DMS79 treated with DMSO at 0.1 percent for 48 hours (cell line): ENCODE measurements at regions not wholly inside any gene's neighbourhood (a gene's known extent, or its start where the extent isn't known, plus 50 kb on each side); places are given as distances from the start of the nearest gene placed in this dataset.

ENCODE experiments used
- DNase-seq: peaks from one replicate; lab custom pipeline; 2025; lab: John Stamatoyannopoulos, UW

GRCh38 chr2:133947057-133947456 is 306.8 kb upstream of the MGAT5 start:
- DNase-seq = no peak

- no peak for DNase-seq
Observed at GRCh38 chr2:133948610-133949290, 305.1 kb upstream of the MGAT5 start.

DNA sequence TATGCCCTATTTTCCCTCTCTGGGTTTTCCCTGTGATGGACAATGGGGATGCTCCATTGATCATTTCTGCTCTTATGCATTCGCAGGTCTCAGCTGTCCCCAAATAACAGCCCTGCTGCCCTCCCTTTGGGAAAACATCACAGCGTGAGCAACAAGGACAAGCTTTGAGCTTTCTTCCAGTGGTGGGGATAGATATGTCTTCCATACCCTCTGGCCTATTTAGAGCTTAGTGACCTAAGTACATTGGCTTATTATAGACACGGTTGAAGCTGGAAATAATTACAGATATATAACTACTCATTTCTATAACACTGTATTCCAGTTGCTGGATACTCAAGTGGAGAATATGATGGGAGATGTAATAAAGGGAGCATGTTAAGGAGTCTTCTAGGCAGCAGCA is 304.3 kb upstream of the MGAT5 start:
- DNase-seq = no peak

GRCh38 chr2:133951209-133951608 is 302.7 kb upstream of the MGAT5 start:
- DNase-seq = no peak

- no peak for DNase-seq
Observed at GRCh38 chr2:133952420-133952819, 301.5 kb upstream of the MGAT5 start.

- no peak for DNase-seq
Observed at GRCh38 chr2:133952896-133953295, 301.0 kb upstream of the MGAT5 start.

- no peak for DNase-seq
Observed at GRCh38 chr2:133953524-133953923, 300.3 kb upstream of the MGAT5 start.

GRCh38 chr2:133954636-133955035 is 299.2 kb upstream of the MGAT5 start:
- no peak for DNase-seq

DNA sequence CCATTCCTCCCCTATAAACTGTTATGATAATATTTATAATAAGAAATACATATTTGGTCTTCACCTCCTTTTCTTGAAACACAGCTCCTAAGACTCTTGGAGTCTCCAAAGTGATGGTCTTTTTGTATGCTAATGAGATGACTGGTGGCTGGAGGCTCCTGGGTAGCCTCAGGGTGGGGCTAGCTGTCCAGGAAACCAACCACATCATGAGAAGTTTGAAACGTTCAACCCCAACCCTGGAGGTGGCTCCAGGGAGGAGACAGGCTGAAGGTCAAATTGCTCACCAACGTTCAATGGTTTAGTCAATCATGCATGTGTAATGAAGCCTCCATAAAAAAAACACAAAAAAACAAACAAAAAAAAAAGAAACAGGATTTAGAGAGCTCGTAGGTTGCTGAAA is 298.7 kb upstream of the MGAT5 start:
- DNase-seq = no peak

GRCh38 chr2:133956434-133956935 is 297.4 kb upstream of the MGAT5 start:
- no peak for DNase-seq

- DNase-seq = no peak
Observed at GRCh38 chr2:133957724-133958480, 296.0 kb upstream of the MGAT5 start.

DNA sequence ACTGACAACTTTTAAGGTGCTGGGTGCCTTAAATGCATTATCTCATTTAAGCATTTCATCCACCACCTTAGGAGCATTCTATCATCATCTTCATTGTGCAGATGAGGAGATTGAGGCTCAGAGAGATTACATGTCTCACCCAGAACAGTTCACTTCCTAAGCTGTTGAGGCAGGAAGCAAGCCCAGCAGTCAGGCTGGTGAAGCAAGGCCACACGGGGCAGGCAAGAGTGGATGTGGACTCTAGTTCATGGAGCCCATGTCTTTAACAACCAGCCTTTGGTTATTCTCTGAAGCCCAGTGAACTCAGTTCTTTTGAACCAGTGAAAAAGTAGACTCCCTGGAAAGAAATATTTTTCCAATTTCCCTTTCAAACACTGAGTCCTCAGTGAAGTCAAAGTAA is 294.8 kb upstream of the MGAT5 start:
- DNase-seq = no peak

GRCh38 chr2:133966720-133967304 is 287.1 kb upstream of the MGAT5 start:
- DNase-seq = no peak

- DNase-seq = no peak
Observed at GRCh38 chr2:133967326-133967725, 286.5 kb upstream of the MGAT5 start.

GRCh38 chr2:133968446-133968845 is 285.4 kb upstream of the MGAT5 start:
- no peak for DNase-seq

DNA sequence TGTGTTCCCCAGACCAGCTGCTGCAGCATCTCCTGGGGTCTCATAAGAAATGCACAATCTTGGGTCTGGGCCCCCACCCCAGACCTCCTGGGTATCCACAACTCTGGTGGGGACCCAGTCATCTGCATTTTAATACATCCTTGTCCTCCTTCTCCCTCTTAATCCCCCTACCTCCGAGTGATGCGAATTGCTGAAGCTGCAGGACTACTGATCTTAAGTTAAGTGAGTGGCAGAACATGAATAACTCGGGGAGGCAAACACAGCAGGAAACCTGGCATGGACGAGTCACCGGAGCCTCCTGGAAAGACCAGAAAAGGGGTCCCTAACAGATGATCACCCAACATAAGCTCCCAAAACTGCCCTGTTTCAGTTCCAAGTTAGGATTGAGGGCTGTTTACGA is 283.2 kb upstream of the MGAT5 start:
- no peak for DNase-seq

DNA sequence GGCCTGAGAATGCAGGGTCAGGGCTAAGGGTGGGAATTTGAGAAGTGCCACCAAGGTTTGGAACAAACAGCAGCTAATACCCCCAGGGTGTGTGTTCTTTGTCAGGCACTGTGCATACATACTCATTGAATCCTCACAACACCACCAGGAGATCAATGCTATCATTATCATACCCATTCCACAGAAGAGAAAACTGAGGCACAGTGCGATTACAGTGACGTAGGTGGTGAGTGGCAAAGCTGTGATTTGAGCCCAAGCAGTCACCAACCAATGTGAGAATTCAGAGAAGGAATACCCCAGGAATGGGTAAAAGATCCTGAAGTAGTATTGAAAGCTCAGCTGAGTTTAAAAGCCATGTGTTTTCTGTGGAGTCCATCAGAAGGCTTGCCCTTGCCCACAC is 281.6 kb upstream of the MGAT5 start:
- DNase-seq = no peak

DNA sequence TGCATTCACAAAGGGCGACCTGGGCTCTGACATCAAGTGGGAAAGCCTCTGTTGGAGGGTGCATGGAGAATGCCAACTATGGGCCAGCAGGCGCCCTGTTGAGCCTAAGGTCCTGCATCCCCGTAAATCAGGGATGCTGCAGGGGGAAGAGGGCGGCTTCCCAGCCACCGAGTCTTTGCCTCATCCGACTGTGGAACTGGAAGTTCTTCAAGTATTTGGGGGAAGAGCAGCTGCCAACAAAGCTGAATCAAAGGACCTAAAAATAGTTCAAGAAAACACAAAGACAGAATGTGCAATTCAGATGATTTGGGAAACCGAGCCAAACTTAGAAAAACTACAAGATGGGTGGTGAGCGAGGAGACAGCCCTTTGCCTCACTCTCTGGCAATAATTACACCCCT is 281.1 kb upstream of the MGAT5 start:
- DNase-seq = no peak

DNA sequence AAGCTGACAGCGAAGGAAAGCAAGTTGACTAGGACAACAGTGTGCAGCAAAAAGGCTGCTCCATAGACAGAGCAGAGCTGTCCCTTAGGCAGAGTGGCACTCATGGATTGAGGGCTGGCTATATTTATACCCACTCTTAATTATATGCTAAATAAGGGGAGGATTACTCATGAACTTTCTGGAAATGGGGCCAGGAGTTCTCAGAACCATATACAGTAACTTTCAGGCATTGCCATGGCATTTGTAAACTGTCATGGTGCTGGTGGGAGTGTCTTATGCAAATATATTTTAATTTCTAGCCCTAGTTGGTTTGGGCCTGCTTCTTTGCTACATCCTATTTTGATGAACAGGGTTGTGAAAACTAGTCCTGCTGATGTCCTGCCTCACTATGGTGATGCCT is 279.5 kb upstream of the MGAT5 start:
- DNase-seq = no peak

DNA sequence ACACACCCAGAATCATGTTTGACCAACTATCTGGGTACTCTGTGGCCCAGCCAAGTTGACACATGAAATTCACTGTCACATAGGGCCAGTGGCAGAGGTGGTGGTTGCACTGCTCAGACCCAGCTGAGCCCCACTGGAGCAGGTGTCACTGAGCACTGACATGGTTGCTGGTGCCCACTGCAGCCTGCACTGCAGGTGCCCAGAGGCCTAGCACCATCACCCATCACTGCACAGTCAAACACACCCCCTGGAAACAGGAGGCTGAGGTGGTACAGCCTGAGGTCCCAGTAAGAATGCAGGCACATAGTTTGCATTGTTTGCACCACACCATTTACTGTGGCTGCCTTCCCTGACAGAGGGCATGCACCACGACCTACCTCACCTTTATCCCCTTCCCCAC is 278.7 kb upstream of the MGAT5 start:
- no peak for DNase-seq

- no peak for DNase-seq
Observed at GRCh38 chr2:133975676-133976428, 278.0 kb upstream of the MGAT5 start.

GRCh38 chr2:133976659-133977058 is 277.2 kb upstream of the MGAT5 start:
- DNase-seq = no peak

DNA sequence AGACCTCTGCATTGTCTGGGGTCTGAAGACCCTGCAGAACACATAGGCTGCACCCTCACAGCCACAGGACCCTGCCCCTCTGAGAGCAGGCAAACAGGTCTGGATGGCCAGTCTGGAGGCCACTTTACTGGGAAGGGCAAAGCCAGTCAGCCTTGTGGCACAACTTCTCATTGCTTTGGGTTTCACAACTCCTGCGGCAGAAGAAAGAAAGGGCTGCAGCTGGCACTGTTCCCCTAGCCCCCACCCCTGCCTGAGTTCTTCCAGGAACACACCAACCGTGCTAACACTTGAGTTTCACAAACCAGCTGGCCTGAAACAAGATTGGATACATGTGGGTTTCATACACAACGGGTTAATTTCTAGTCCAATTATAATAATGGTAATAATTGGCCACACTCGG is 276.5 kb upstream of the MGAT5 start:
- no peak for DNase-seq
